ENCODE measurements at regions not wholly inside any gene's neighbourhood (a gene's known extent, or its start where the extent isn't known, plus 50 kb on each side); places are given as distances from the start of the nearest gene placed in this dataset.

- Histone ChIP-seq H2BK15ac (ENCODE audit: low read depth, low read length) (no peak overlapping the region), H2BK20ac (ENCODE audit: low read depth, low read length, poor library complexity, severe bottlenecking) (no peak overlapping the region), H3K4me1 (ENCODE audit: insufficient read depth, low read length) (no peaks in the 10 kb centered on the region), H3K14ac (ENCODE audit: insufficient read depth, low read length) (no peak overlapping the region), H2AFZ (ENCODE audit: low read length) (no peak overlapping the region), H3K4me2 (ENCODE audit: insufficient read depth, insufficient read length, low read length) (no peak overlapping the region), H4K91ac (ENCODE audit: insufficient read length, low read depth, low read length) (no peak overlapping the region), H3K18ac (ENCODE audit: insufficient read length, low read depth, low read length) (no peak overlapping the region), H3K9ac (ENCODE audit: extremely low read depth, insufficient read length, low read length) (no peak overlapping the region), H3T11ph (ENCODE audit: low read length) (no peak overlapping the region), H3K79me1 (ENCODE audit: insufficient read depth, low read depth, low read length, poor library complexity, severe bottlenecking) (no peaks in the 10 kb centered on the region), H4K8ac (replicated peaks; ENCODE audit: insufficient read length, low read depth, low read length) (no peak overlapping the region), H2AK5ac (ENCODE audit: insufficient read length, low read length) (no peak overlapping the region), H3K79me2 (ENCODE audit: insufficient read depth, low read length) (no peaks in the 10 kb centered on the region; the same call in 1 of the 2 replicates), H3K27ac (ENCODE audit: insufficient read length, low read depth, low read length) (no peak overlapping the region), H3K4ac (ENCODE audit: low read depth, low read length) (no peak overlapping the region), H2BK12ac (ENCODE audit: insufficient read length, low read depth, low read length) (no peak overlapping the region), H4K5ac (ENCODE audit: insufficient read length, low read depth, low read length) (no peak overlapping the region), H2BK120ac (ENCODE audit: low read depth, low read length, poor library complexity, severe bottlenecking) (no peak overlapping the region), H3K9me3 (ENCODE audit: control insufficient read depth, low read depth, low read length) (no peaks in the 10 kb centered on the region), H3K23me2 (ENCODE audit: insufficient read length, low read depth, low read length, poor library complexity, severe bottlenecking) (no peaks in the 10 kb centered on the region), H3K23ac (ENCODE audit: insufficient read length, low read depth, low read length) (no peak overlapping the region), H4K20me1 (ENCODE audit: control insufficient read depth, insufficient read depth, insufficient read length) (no peaks in the 10 kb centered on the region), H3K27me3 (ENCODE audit: insufficient read depth, low read length) (no peaks in the 10 kb centered on the region), H2BK5ac (ENCODE audit: insufficient read length, low read length) (no peak overlapping the region), H3K56ac (ENCODE audit: insufficient read length, low read depth, low read length) (no peak overlapping the region)
- H3K27me3 Mint-ChIP-seq (ENCODE audit: low read depth): no peaks in the 10 kb centered on the region
- H3K9me3 Mint-ChIP-seq: no peaks in the 10 kb centered on the region
- DNase-seq: no peak
- H3K36me3 Mint-ChIP-seq (ENCODE audit: insufficient read depth in 1 of 3, low read depth in 3 of 3): no peaks in the 10 kb centered on the region; a peak in 1 of 7 replicates
- no peak for TF ChIP-seq CTCF (conservative IDR thresholded peaks at IDR 0.05)
- H3K4me1 Mint-ChIP-seq: peaks cover 10 to 13% of the 10 kb centered on the region in 2 experiments
- H3K27ac Mint-ChIP-seq: no peak overlapping the region
- H3K4me3 Mint-ChIP-seq: no peak overlapping the region
These were observed 234.6 kb downstream of the ZEB2 start for GRCh38 chr2:144285324-144285723.

Data from H9 (cell line).